SKM-1 treated with dmso at 0.1 percent for 144 hours (cell line): ENCODE measurements at regions not wholly inside any gene's neighbourhood (a gene's known extent, or its start where the extent isn't known, plus 50 kb on each side); places are given as distances from the start of the nearest gene placed in this dataset.

Experiments used
- DNase-seq: peaks from one replicate; lab custom pipeline; 2025; ENCODE audit not compliant: unreplicated experiment; lab: John Stamatoyannopoulos, UW

- DNase-seq = no peak
These were observed 460.4 kb upstream of the BOD1L1 start for GRCh38 chr4:14087921-14088320.

GRCh38 chr4:14091531-14091930, 464.0 kb upstream of the BOD1L1 start:
- no peak for DNase-seq

GRCh38 chr4:14091966-14092365, 464.4 kb upstream of the BOD1L1 start:
- DNase-seq = no peak

- DNase-seq = no peak
These were observed 465.2 kb upstream of the BOD1L1 start for GRCh38 chr4:14092741-14093140.

GRCh38 chr4:14095831-14096230, 468.3 kb upstream of the BOD1L1 start:
- DNase-seq = no peak

GRCh38 chr4:14096396-14096965, 469.0 kb upstream of the BOD1L1 start:
- DNase-seq = no peak

GRCh38 chr4:14100349-14100748, 472.8 kb upstream of the BOD1L1 start:
- DNase-seq = no peak

GRCh38 chr4:14110407-14110806, 482.9 kb upstream of the BOD1L1 start:
- DNase-seq = no peak

GRCh38 chr4:14111730-14112181, 484.2 kb upstream of the BOD1L1 start:
- DNase-seq = no peak

GRCh38 chr4:14115106-14115505, 487.6 kb upstream of the BOD1L1 start:
- DNase-seq = no peak

GRCh38 chr4:14117575-14118238, 490.2 kb upstream of the BOD1L1 start:
- no peak for DNase-seq

- no peak for DNase-seq
These were observed 497.3 kb upstream of the BOD1L1 start for GRCh38 chr4:14124816-14125215.

- peak; percentile 99 for DNase-seq
These were observed 498.0 kb upstream of the BOD1L1 start for GRCh38 chr4:14125375-14126129.

GRCh38 chr4:14130551-14130950, 503.0 kb upstream of the BOD1L1 start:
- no peak for DNase-seq

GRCh38 chr4:14131335-14131734, 503.8 kb upstream of the BOD1L1 start:
- DNase-seq = no peak

GRCh38 chr4:14132301-14132700, 504.8 kb upstream of the BOD1L1 start:
- peak; percentile 27 for DNase-seq

GRCh38 chr4:14138106-14138505, 510.6 kb upstream of the BOD1L1 start:
- DNase-seq = no peak

- no peak for DNase-seq
These were observed 516.4 kb upstream of the BOD1L1 start for GRCh38 chr4:14143892-14144291.

GRCh38 chr4:14149176-14150053, 521.9 kb upstream of the BOD1L1 start:
- no peak for DNase-seq

GRCh38 chr4:14151101-14151500, 523.6 kb upstream of the BOD1L1 start:
- DNase-seq = no peak

GRCh38 chr4:14152834-14153519, 525.5 kb upstream of the BOD1L1 start:
- no peak for DNase-seq
